ENCODE measurements at regions not wholly inside any gene's neighbourhood (a gene's known extent, or its start where the extent isn't known, plus 50 kb on each side); places are given as distances from the start of the nearest gene placed in this dataset.

- TF ChIP-seq SIN3A (conservative IDR thresholded peaks at IDR 0.05 in 1 of 2, IDR thresholded peaks at IDR 0.05 in 1 of 2; ENCODE audit: low read depth in 1 of 2, low read length in 2 of 2) = no peak
- TF ChIP-seq TAF1 (IDR thresholded peaks at IDR 0.05; ENCODE audit: low read depth, low read length) = no peak
Observed at GRCh38 chr6:92130944-92131343, 1288.4 kb downstream of the EPHA7 start (continued).

All from H1 (cell line).